ENCODE measurements at regions not wholly inside any gene's neighbourhood (a gene's known extent, or its start where the extent isn't known, plus 50 kb on each side); places are given as distances from the start of the nearest gene placed in this dataset.
A peak's percentile ranks its signal among the peaks of the same experiment; 100 is the strongest.

DNA sequence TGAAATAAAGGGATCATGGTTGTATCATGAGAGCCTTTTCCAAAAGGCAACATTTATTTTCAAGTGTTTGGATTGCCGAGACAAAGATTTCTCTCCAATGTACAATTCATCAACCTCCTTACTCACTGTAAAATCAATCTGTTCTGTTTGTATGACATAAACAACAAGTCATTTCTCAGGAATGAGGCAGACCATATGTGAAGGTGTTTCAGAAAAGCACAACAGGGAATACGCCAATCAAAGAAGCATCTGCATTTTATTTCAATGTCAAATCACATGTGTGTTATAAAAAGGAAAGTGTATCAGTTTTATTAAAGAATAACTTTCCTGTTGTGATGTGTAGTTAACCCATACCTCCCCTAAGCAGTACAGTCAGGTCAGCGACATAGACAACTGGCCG, 653.7 kb downstream of the TFAP2A start:
- Histone ChIP-seq H3K9me3 (ENCODE audit: insufficient read depth, low read depth, low read length) (no peaks in the 10 kb centered on the region), H3K4me1 (ENCODE audit: control insufficient read depth in 1 of 2, insufficient read depth in 2 of 2, low read length in 2 of 2) (peaks cover 0 to 2% of the 10 kb centered on the region in 2 experiments), H3K27me3 (ENCODE audit: insufficient read depth, low read length) (no peaks in the 10 kb centered on the region), H3K14ac (ENCODE audit: low read length) (no peak overlapping the region), H3K4me2 (ENCODE audit: low read length) (no peak overlapping the region), H3K4ac (ENCODE audit: low read depth, low read length) (no peak overlapping the region), H3K4me3 (ENCODE audit: low read depth, low read length) (no peak overlapping the region), H3K18ac (ENCODE audit: low read length) (no peak overlapping the region), H2AFZ (ENCODE audit: insufficient read depth, low read length, poor library complexity) (no peak overlapping the region), H3K36me3 (ENCODE audit: control insufficient read depth in 1 of 2, insufficient read depth in 2 of 2, low read length in 2 of 2) (no peaks in the 10 kb centered on the region), H4K8ac (ENCODE audit: low read depth, low read length) (no peak overlapping the region), H3K9ac (ENCODE audit: low read length) (peak overlapping the region; percentile 58), H3K27ac (ENCODE audit: low read depth, low read length) (no peak overlapping the region), H2BK120ac (ENCODE audit: insufficient read depth, low read length, poor library complexity) (no peak overlapping the region), H3K23ac (ENCODE audit: low read length) (no peak overlapping the region), H3K79me1 (ENCODE audit: low read length) (peaks cover 1% of the 10 kb centered on the region), H4K91ac (ENCODE audit: low read depth, low read length) (no peak overlapping the region), H3K79me2 (ENCODE audit: control insufficient read depth, insufficient read depth, low read length, poor library complexity) (no peaks in the 10 kb centered on the region), H4K12ac (ENCODE audit: low read depth, low read length) (no peak overlapping the region), H2BK12ac (ENCODE audit: low read length) (no peak overlapping the region), H2BK5ac (ENCODE audit: low read depth, low read length, poor library complexity) (no peak overlapping the region), H2AK5ac (ENCODE audit: low read length) (no peak overlapping the region)
- no CpG with 5 or more reads among the region's 4 CpGs for WGBS (ENCODE audit: extremely low coverage, insufficient coverage, insufficient read length)
- DNase-seq: no peak

DNA sequence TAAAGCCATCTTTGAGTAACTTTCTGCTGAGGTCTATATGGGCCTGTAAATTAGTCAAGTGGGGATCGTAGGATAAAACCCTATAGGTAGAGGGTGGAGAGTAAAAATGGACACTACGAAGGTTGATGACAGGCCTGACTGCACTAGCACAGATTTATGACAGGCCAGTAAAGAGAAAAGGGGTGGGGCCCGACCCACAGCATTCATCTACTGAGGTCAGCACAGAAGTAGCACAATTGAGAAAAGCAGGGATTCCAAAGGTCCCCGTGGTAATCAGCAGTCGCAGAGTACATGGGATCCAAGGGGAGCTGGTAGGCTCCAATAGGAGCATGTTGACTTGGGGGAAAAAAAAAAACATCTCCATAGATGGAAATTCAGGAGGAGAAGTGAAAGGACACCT, 660.4 kb downstream of the TFAP2A start:
- Histone ChIP-seq H2BK5ac (ENCODE audit: low read depth, low read length, poor library complexity) (no peak overlapping the region), H2BK12ac (ENCODE audit: low read length) (no peak overlapping the region), H3K4me1 (ENCODE audit: control insufficient read depth in 1 of 2, insufficient read depth in 2 of 2, low read length in 2 of 2) (no peaks in the 10 kb centered on the region), H3K36me3 (ENCODE audit: control insufficient read depth in 1 of 2, insufficient read depth in 2 of 2, low read length in 2 of 2) (no peaks in the 10 kb centered on the region), H3K14ac (ENCODE audit: low read length) (no peak overlapping the region), H3K9me3 (ENCODE audit: insufficient read depth, low read depth, low read length) (no peaks in the 10 kb centered on the region), H4K12ac (ENCODE audit: low read depth, low read length) (no peak overlapping the region), H3K79me1 (ENCODE audit: low read length) (no peaks in the 10 kb centered on the region), H2AFZ (ENCODE audit: insufficient read depth, low read length, poor library complexity) (no peak overlapping the region), H3K9ac (ENCODE audit: low read length) (no peak overlapping the region), H4K8ac (ENCODE audit: low read depth, low read length) (no peak overlapping the region), H3K23ac (ENCODE audit: low read length) (no peak overlapping the region), H3K18ac (ENCODE audit: low read length) (no peak overlapping the region), H3K27ac (ENCODE audit: low read depth, low read length) (no peak overlapping the region), H2AK5ac (ENCODE audit: low read length) (no peak overlapping the region), H3K79me2 (ENCODE audit: control insufficient read depth, insufficient read depth, low read length, poor library complexity) (no peaks in the 10 kb centered on the region), H4K91ac (ENCODE audit: low read depth, low read length) (no peak overlapping the region), H3K4me3 (ENCODE audit: low read depth, low read length) (no peak overlapping the region), H3K27me3 (ENCODE audit: insufficient read depth, low read length) (no peaks in the 10 kb centered on the region), H3K4ac (ENCODE audit: low read depth, low read length) (no peak overlapping the region), H3K4me2 (ENCODE audit: low read length) (no peak overlapping the region), H2BK120ac (ENCODE audit: insufficient read depth, low read length, poor library complexity) (no peak overlapping the region)
- DNase-seq: no peak
- no CpG with 5 or more reads among the region's 5 CpGs for WGBS (ENCODE audit: extremely low coverage, insufficient coverage, insufficient read length)

DNA sequence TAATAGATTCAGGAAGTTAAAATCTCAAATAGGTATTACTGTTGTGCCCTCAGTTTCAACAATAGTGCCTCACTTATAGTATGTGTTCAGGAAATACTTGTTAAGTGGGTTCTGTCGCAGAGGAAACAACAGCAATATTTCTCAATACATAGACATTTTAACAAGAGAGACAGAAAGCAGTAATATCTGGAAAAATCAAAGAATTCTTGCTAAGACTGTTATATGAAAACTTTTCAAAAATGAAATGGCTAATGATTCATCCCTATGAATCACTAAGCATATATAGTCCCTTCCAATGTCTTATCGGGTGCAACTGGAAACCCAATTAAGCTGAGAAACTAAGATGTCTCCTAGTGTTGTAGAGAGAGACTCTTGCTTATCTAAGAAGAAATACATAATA, 668.9 kb downstream of the TFAP2A start:
- Histone ChIP-seq H2BK12ac (ENCODE audit: low read length) (no peak overlapping the region), H3K4me2 (ENCODE audit: low read length) (no peak overlapping the region), H4K8ac (ENCODE audit: low read depth, low read length) (no peak overlapping the region), H3K27ac (ENCODE audit: low read depth, low read length) (no peak overlapping the region), H3K27me3 (ENCODE audit: insufficient read depth, low read length) (no peaks in the 10 kb centered on the region), H3K14ac (ENCODE audit: low read length) (no peak overlapping the region), H4K91ac (ENCODE audit: low read depth, low read length) (no peak overlapping the region), H2BK120ac (ENCODE audit: insufficient read depth, low read length, poor library complexity) (no peak overlapping the region), H3K79me2 (ENCODE audit: control insufficient read depth, insufficient read depth, low read length, poor library complexity) (no peaks in the 10 kb centered on the region), H3K18ac (ENCODE audit: low read length) (no peak overlapping the region), H3K23ac (ENCODE audit: low read length) (no peak overlapping the region), H3K4me1 (ENCODE audit: control insufficient read depth in 1 of 2, insufficient read depth in 2 of 2, low read length in 2 of 2) (no peaks in the 10 kb centered on the region), H2AK5ac (ENCODE audit: low read length) (no peak overlapping the region), H3K9me3 (ENCODE audit: insufficient read depth, low read depth, low read length) (no peaks in the 10 kb centered on the region), H2BK5ac (ENCODE audit: low read depth, low read length, poor library complexity) (no peak overlapping the region), H3K36me3 (ENCODE audit: control insufficient read depth in 1 of 2, insufficient read depth in 2 of 2, low read length in 2 of 2) (no peaks in the 10 kb centered on the region), H4K12ac (ENCODE audit: low read depth, low read length) (no peak overlapping the region), H3K79me1 (ENCODE audit: low read length) (no peaks in the 10 kb centered on the region), H3K4ac (ENCODE audit: low read depth, low read length) (no peak overlapping the region), H3K9ac (ENCODE audit: low read length) (no peak overlapping the region), H2AFZ (ENCODE audit: insufficient read depth, low read length, poor library complexity) (no peak overlapping the region), H3K4me3 (ENCODE audit: low read depth, low read length) (no peak overlapping the region)
- peak; percentile 53 to 85 for DNase-seq
- no CpG with 5 or more reads among the region's 2 CpGs for WGBS (ENCODE audit: extremely low coverage, insufficient coverage, insufficient read length)

DNA sequence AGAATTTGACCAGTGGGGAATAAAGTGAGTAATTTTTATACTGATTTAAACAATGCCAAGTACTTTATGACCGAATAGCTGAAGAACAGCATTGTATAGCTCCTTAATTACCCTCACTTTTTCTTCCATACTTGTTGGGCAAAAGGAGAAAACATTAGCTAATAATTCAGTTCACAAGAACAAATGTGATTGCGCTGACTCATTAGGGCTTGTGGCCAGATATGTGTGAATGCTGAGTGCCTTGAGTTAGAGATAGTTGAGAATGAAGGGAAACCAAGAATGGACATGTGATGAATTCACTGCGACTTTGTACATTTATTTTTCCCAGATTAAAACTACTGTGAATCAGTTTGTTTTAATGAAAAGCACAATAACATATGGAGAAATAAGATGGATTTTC, 669.4 kb downstream of the TFAP2A start:
- Histone ChIP-seq H3K27ac (ENCODE audit: low read depth, low read length) (no peak overlapping the region), H3K79me2 (ENCODE audit: control insufficient read depth, insufficient read depth, low read length, poor library complexity) (no peaks in the 10 kb centered on the region), H3K27me3 (ENCODE audit: insufficient read depth, low read length) (no peaks in the 10 kb centered on the region), H4K12ac (ENCODE audit: low read depth, low read length) (no peak overlapping the region), H3K9ac (ENCODE audit: low read length) (no peak overlapping the region), H3K4me2 (ENCODE audit: low read length) (no peak overlapping the region), H2BK5ac (ENCODE audit: low read depth, low read length, poor library complexity) (no peak overlapping the region), H4K91ac (ENCODE audit: low read depth, low read length) (no peak overlapping the region), H3K9me3 (ENCODE audit: insufficient read depth, low read depth, low read length) (no peaks in the 10 kb centered on the region), H4K8ac (ENCODE audit: low read depth, low read length) (no peak overlapping the region), H2BK120ac (ENCODE audit: insufficient read depth, low read length, poor library complexity) (no peak overlapping the region), H3K18ac (ENCODE audit: low read length) (no peak overlapping the region), H3K4ac (ENCODE audit: low read depth, low read length) (no peak overlapping the region), H2AK5ac (ENCODE audit: low read length) (no peak overlapping the region), H3K23ac (ENCODE audit: low read length) (no peak overlapping the region), H3K79me1 (ENCODE audit: low read length) (no peaks in the 10 kb centered on the region), H2AFZ (ENCODE audit: insufficient read depth, low read length, poor library complexity) (no peak overlapping the region), H3K14ac (ENCODE audit: low read length) (no peak overlapping the region), H3K4me3 (ENCODE audit: low read depth, low read length) (no peak overlapping the region), H2BK12ac (ENCODE audit: low read length) (no peak overlapping the region), H3K4me1 (ENCODE audit: control insufficient read depth in 1 of 2, insufficient read depth in 2 of 2, low read length in 2 of 2) (no peaks in the 10 kb centered on the region), H3K36me3 (ENCODE audit: control insufficient read depth in 1 of 2, insufficient read depth in 2 of 2, low read length in 2 of 2) (no peaks in the 10 kb centered on the region)
- no peak for DNase-seq
- WGBS (ENCODE audit: extremely low coverage, insufficient coverage, insufficient read length): no CpG with 5 or more reads among the region's 3 CpGs
